HG03432 (cell line): ENCODE measurements at regions not wholly inside any gene's neighbourhood (a gene's known extent, or its start where the extent isn't known, plus 50 kb on each side); places are given as distances from the start of the nearest gene placed in this dataset.

Experiments used
- ATAC-seq: cut with Tn5 transposase; IDR thresholded peaks from one replicate; pipeline ENCODE4 v1.9.1; 2021; ENCODE audit warnings: mild to moderate bottlenecking, moderate library complexity; ENCODE audit not compliant: unreplicated experiment

GRCh38 chrX:10811111-10811510 lies 190.7 kb upstream of the MID1 start:
- ATAC-seq, result no peak

- no peak for ATAC-seq
Observed at GRCh38 chrX:10813761-10814160, 193.4 kb upstream of the MID1 start.

- ATAC-seq, result no peak
Observed at GRCh38 chrX:10818651-10819050, 198.3 kb upstream of the MID1 start.

- no peak for ATAC-seq
Observed at GRCh38 chrX:10819973-10820372, 199.6 kb upstream of the MID1 start.

GRCh38 chrX:10821293-10821692 lies 200.9 kb upstream of the MID1 start:
- ATAC-seq, result no peak

GRCh38 chrX:10828036-10828435 lies 207.7 kb upstream of the MID1 start:
- no peak for ATAC-seq

- ATAC-seq, result no peak
Observed at GRCh38 chrX:10828640-10829039, 208.3 kb upstream of the MID1 start.

GRCh38 chrX:10831716-10832502 lies 211.5 kb upstream of the MID1 start:
- ATAC-seq, result no peak

- ATAC-seq, result no peak
Observed at GRCh38 chrX:10833299-10834169, 213.1 kb upstream of the MID1 start.

- ATAC-seq, result no peak
Observed at GRCh38 chrX:10841579-10841978, 221.2 kb upstream of the MID1 start.

- no peak for ATAC-seq
Observed at GRCh38 chrX:10842646-10843045, 222.3 kb upstream of the MID1 start.

GRCh38 chrX:10847333-10847732 lies 226.9 kb upstream of the MID1 start:
- ATAC-seq, result no peak

GRCh38 chrX:10851809-10852208 lies 231.4 kb upstream of the MID1 start:
- ATAC-seq, result no peak

GRCh38 chrX:10854594-10854993 lies 234.2 kb upstream of the MID1 start:
- no peak for ATAC-seq

- ATAC-seq, result no peak
Observed at GRCh38 chrX:10855845-10856244, 235.5 kb upstream of the MID1 start.

GRCh38 chrX:10856797-10857196 lies 236.4 kb upstream of the MID1 start:
- no peak for ATAC-seq

- ATAC-seq, result peak; percentile 80
Observed at GRCh38 chrX:10859353-10859752, 239.0 kb upstream of the MID1 start.

GRCh38 chrX:10875995-10876394 lies 235.1 kb upstream of the HCCS start:
- ATAC-seq, result peak; percentile 60

- ATAC-seq, result no peak
Observed at GRCh38 chrX:10882484-10882883, 228.6 kb upstream of the HCCS start.

GRCh38 chrX:10884246-10884645 lies 226.9 kb upstream of the HCCS start:
- no peak for ATAC-seq

GRCh38 chrX:10892621-10893225 lies 218.4 kb upstream of the HCCS start:
- no peak for ATAC-seq

- no peak for ATAC-seq
Observed at GRCh38 chrX:10893366-10893765, 217.8 kb upstream of the HCCS start.
